HepG2 (cell line): ENCODE measurements at regions not wholly inside any gene's neighbourhood (a gene's known extent, or its start where the extent isn't known, plus 50 kb on each side); places are given as distances from the start of the nearest gene placed in this dataset.

Experiments used
- ATAC-seq: fragments of 200-7000 bp; cut with Tn5 transposase; 3 replicates; pipeline ENCODE4 v1.9.1; 2020; ENCODE audit warnings: mild to moderate bottlenecking, moderate library complexity
- BruUV-seq: library from RNA; stranded (reverse); fragments of 400-500 nt; replicated peaks from 2 replicates; lab custom pipeline; 2021; lab: Mats Ljungman, UMichigan
- CTCF ChIA-PET: fragments of 300-600 bp; formaldehyde crosslinking; extraction: SDS; loops from one replicate; lab custom pipeline; 2021; ENCODE audit warnings: low total read pairs, inconsistent platforms, low intra/inter-chr PET ratio; lab: Yijun Ruan, JAX
- POLR2A ChIA-PET: fragments of 350-600 bp; sonication (Branson Sonifier 250); formaldehyde crosslinking; loops from one replicate; lab custom pipeline; 2020; ENCODE audit warnings: antibody characterized with exemption, inconsistent platforms; lab: Yijun Ruan, JAX
- DNase-seq: peaks from one replicate; pipeline ENCODE4 v3.0.0-alpha.2; 2015; ENCODE audit warnings: low spot score
- FAIRE-seq: peaks from 3 replicates; lab custom pipeline; 2011; peaks lifted over from hg19 to GRCh38; lab: Jason Lieb, UNC
- H2AFZ ChIP-seq: one replicate; pipeline ENCODE4 v1.6.1; 2011; ENCODE audit warnings: low read length, inconsistent platforms
- H3K27ac ChIP-seq: fragments of 300-600 bp; 3 replicates; pipeline ENCODE4 v1.8.0; 2011; ENCODE audit warnings: mixed run types, mild to moderate bottlenecking, mixed read lengths, low read length, inconsistent platforms; ENCODE audit not compliant: insufficient read depth; ENCODE audit errors: extremely low read length
- H3K27me3 ChIP-seq, 2 experiments: fragments of 200-600 bp in 1 of 2; 2 replicates in 1 of 2; 3 replicates in 1 of 2; pipeline versions ENCODE4 v1.6.0 to v1.8.0; 2011; ENCODE audit warnings: low read length in 2 of 2, mild to moderate bottlenecking in 2 of 2, moderate library complexity in 2 of 2, inconsistent platforms in 1 of 2; ENCODE audit not compliant: insufficient read depth in 2 of 2, control insufficient read depth in 1 of 2
- H3K36me3 ChIP-seq, 2 experiments: fragments of 200-600 bp in 1 of 2; replicated peaks in 1 of 2; 2 replicates in 1 of 2; 3 replicates in 1 of 2; pipeline versions ENCODE4 v1.5.1 to v1.8.0; 2011; ENCODE audit warnings: low read length in 2 of 2, inconsistent platforms in 1 of 2; ENCODE audit not compliant: insufficient read depth in 2 of 2, control insufficient read depth in 1 of 2
- H3K4me1 ChIP-seq: 2 replicates; pipeline ENCODE4 v1.5.1; 2012; ENCODE audit warnings: low read length, inconsistent platforms; ENCODE audit not compliant: insufficient read depth
- H3K4me2 ChIP-seq: 2 replicates; pipeline ENCODE4 v1.6.0; 2011; ENCODE audit warnings: low read depth, low read length, inconsistent platforms
- H3K4me3 ChIP-seq, 3 experiments: fragments of 200-600 bp in 1 of 3; sonication (generic), shearing (Covaris generic) in 1 of 3; replicated peaks in 1 of 3; 2 replicates each; pipeline ENCODE4 v1.5.1; 2011 to 2016; ENCODE audit warnings: low read length in 3 of 3, inconsistent platforms in 2 of 3, low read depth in 2 of 3, mild to moderate bottlenecking in 2 of 3, control low read depth in 1 of 3, mixed read lengths in 1 of 3; ENCODE audit not compliant: insufficient read depth in 1 of 3
- H3K79me2 ChIP-seq: one replicate; pipeline ENCODE4 v1.6.1; 2011; ENCODE audit warnings: low read length, inconsistent platforms; ENCODE audit not compliant: insufficient read depth
- H3K9ac ChIP-seq: 2 replicates; pipeline ENCODE4 v1.6.0; 2011; ENCODE audit warnings: mild to moderate bottlenecking, low read depth, low read length, inconsistent platforms; ENCODE audit not compliant: insufficient read depth
- H3K9me3 ChIP-seq: 2 replicates; pipeline ENCODE4 v1.5.1; 2012; ENCODE audit warnings: mild to moderate bottlenecking, low read length
- H4K20me1 ChIP-seq: 2 replicates; pipeline ENCODE4 v1.6.0; 2011; ENCODE audit warnings: inconsistent platforms, mild to moderate bottlenecking, low read length, moderate library complexity; ENCODE audit not compliant: insufficient read depth
- DMTF1 ChIP-seq: sonication (generic); formaldehyde crosslinking; IDR thresholded peaks from 2 replicates; pipeline ENCODE4 v1.4.0; 2020; ENCODE audit warnings: mild to moderate bottlenecking, missing genetic modification reagents
- GPN1 ChIP-seq: sonication (generic); formaldehyde crosslinking; IDR thresholded peaks from 2 replicates; pipeline ENCODE4 v1.5.1; 2020; ENCODE audit warnings: missing genetic modification reagents, borderline replicate concordance
- MAFF ChIP-seq: IDR thresholded peaks from 2 replicates; pipeline ENCODE4 v1.6.1; 2011; ENCODE audit warnings: low read depth, low read length, improper control_type of control experiment
- NFE2L2 ChIP-seq: fragments of 150-350 bp; IDR thresholded peaks from 2 replicates; pipeline ENCODE4 v1.6.1; 2014; ENCODE audit warnings: low read length
- RFXAP ChIP-seq: sonication (generic); formaldehyde crosslinking; IDR thresholded peaks from 2 replicates; pipeline ENCODE4 v1.4.0; 2020; ENCODE audit warnings: missing genetic modification reagents, borderline replicate concordance
- SMARCC2 ChIP-seq: fragments of 450-650 bp; IDR thresholded peaks from 2 replicates; pipeline ENCODE4 v1.6.1; 2017; ENCODE audit warnings: antibody characterized with exemption, mild to moderate bottlenecking
- SRF ChIP-seq: IDR thresholded peaks from 2 replicates; pipeline ENCODE4 v1.6.1; 2011; ENCODE audit warnings: mild to moderate bottlenecking, low read depth, low read length, moderate library complexity
- ZKSCAN5 ChIP-seq: sonication (generic); formaldehyde crosslinking; IDR thresholded peaks from 2 replicates; pipeline ENCODE4 v1.5.1; 2020; ENCODE audit warnings: mild to moderate bottlenecking, missing genetic modification reagents
- ZNF225 ChIP-seq: sonication (generic); formaldehyde crosslinking; IDR thresholded peaks from 2 replicates; pipeline ENCODE4 v1.4.0; 2020; ENCODE audit warnings: mild to moderate bottlenecking, missing genetic modification reagents
- ZNF431 ChIP-seq: sonication (generic); formaldehyde crosslinking; IDR thresholded peaks from 2 replicates; pipeline ENCODE4 v1.9.0; 2022; ENCODE audit warnings: missing genetic modification reagents, low read depth, mild to moderate bottlenecking, borderline replicate concordance
- ZNF790 ChIP-seq: sonication (generic); formaldehyde crosslinking; IDR thresholded peaks from 2 replicates; pipeline ENCODE4 v1.8.0; 2022; ENCODE audit warnings: missing genetic modification reagents, mild to moderate bottlenecking, borderline replicate concordance
- WGBS: methylation state at CpG from one replicate; pipeline ENCODE4 v1.1.6; 2017; ENCODE audit warnings: low lambda C conversion rate; 5-methylcytosine and 5-hydroxymethylcytosine counted together
- in situ Hi-C: cut with HindIII; loops from 2 replicates; pipeline ENCODE4 v1.10.0; 2017; ENCODE audit warnings: low pct_unique_long_range_greater_than_20kb; ENCODE audit not compliant: extremely low pct_ligation_motif_present
- intact Hi-C: fragments of 100-400 bp; cut with micrococcal nuclease; formaldehyde crosslinking; loops from one replicate; pipeline ENCODE4 v1.10.0; 2022; ENCODE audit not compliant: unreplicated experiment

- H4K20me1 ChIP-seq, result no peaks in the 10 kb centered on the region
- H3K4me3 ChIP-seq, result no peak overlapping the region
- H3K9ac ChIP-seq, result no peak overlapping the region
- CTCF ChIA-PET, result no interaction called here
- H3K9me3 ChIP-seq, result no peaks in the 10 kb centered on the region
- H3K4me2 ChIP-seq, result no peak overlapping the region
- 0 out of 5 replicates have a peak, but pooled peaks cover 0 to 5% of the 10 kb centered on the region in 2 experiments for H3K27me3 ChIP-seq
- no peak overlapping the region for H3K27ac ChIP-seq
- intact Hi-C loops, result no loop called here
- no TSS peak for BruUV-seq
- no peak for DNase-seq
- H3K36me3 ChIP-seq, result no peaks in the 10 kb centered on the region
- H3K4me1 ChIP-seq, result no peaks in the 10 kb centered on the region
- no peak for TF ChIP-seq ZNF225 (CRISPR knock-in tag)
- TF ChIP-seq ZKSCAN5, result no peak
- TF ChIP-seq DMTF1 (CRISPR knock-in tag), result no peak
- no peak for TF ChIP-seq SRF
- TF ChIP-seq ZNF431 (CRISPR knock-in tag), result no peak
- TF ChIP-seq GPN1 (CRISPR knock-in tag), result no peak
- TF ChIP-seq NFE2L2, result no peak
- no peak for TF ChIP-seq RFXAP (CRISPR knock-in tag)
- no peak for TF ChIP-seq SMARCC2
- no peak for TF ChIP-seq ZNF790
- no peak for TF ChIP-seq MAFF
- POLR2A ChIA-PET, result no interaction called here
- no peak for ATAC-seq
- 1% methylated on average over 4 of the region's 4 CpGs for WGBS
- no peaks in the 10 kb centered on the region for H3K79me2 ChIP-seq
- no peak overlapping the region for H2AFZ ChIP-seq
- in situ Hi-C loops, result no loop called here
- FAIRE-seq, result no peak
Measured at GRCh38 chr16:79776243-79776847, 175.8 kb upstream of the MAF start.
